Keratinocyte (primary cell): ENCODE measurements at regions not wholly inside any gene's neighbourhood (a gene's known extent, or its start where the extent isn't known, plus 50 kb on each side); places are given as distances from the start of the nearest gene placed in this dataset.

ENCODE experiments used
- DNase-seq: peaks from one replicate; pipeline ENCODE4 v3.0.0-alpha.2; 2011; ENCODE audit warnings: low read depth, missing footprints, low spot score
- FAIRE-seq: peaks from 2 replicates; lab custom pipeline; 2011; peaks lifted over from hg19 to GRCh38; lab: Jason Lieb, UNC
- H2AFZ ChIP-seq: 2 replicates; pipeline ENCODE4 v1.6.0; 2012; ENCODE audit warnings: low read length, control low read depth, inconsistent platforms; ENCODE audit not compliant: control insufficient read depth
- H3K27ac ChIP-seq: 2 replicates; pipeline ENCODE4 v1.5.1; 2011; ENCODE audit warnings: low read length; ENCODE audit not compliant: control insufficient read depth, insufficient read depth
- H3K27me3 ChIP-seq: 3 replicates; pipeline ENCODE4 v1.6.0; 2011; ENCODE audit warnings: low read length; ENCODE audit not compliant: control insufficient read depth, insufficient read depth; ENCODE audit errors: extremely low read depth
- H3K36me3 ChIP-seq, 2 experiments: 2 replicates in 1 of 2; 3 replicates in 1 of 2; pipeline ENCODE4 v1.5.1; 2011; ENCODE audit warnings: low read length in 2 of 2, mild to moderate bottlenecking in 1 of 2; ENCODE audit not compliant: control insufficient read depth in 2 of 2, insufficient read depth in 2 of 2; ENCODE audit errors: extremely low read depth in 1 of 2
- H3K4me1 ChIP-seq: 3 replicates; pipeline ENCODE4 v1.5.1; 2011; ENCODE audit warnings: low read length; ENCODE audit not compliant: control insufficient read depth, insufficient read depth; ENCODE audit errors: extremely low read depth
- H3K4me2 ChIP-seq: 3 replicates; pipeline ENCODE4 v1.6.0; 2011; ENCODE audit warnings: low read depth, low read length; ENCODE audit not compliant: control insufficient read depth, insufficient read depth; ENCODE audit errors: extremely low read depth
- H3K4me3 ChIP-seq, 3 experiments: fragments of 200-600 bp in 1 of 3; sonication (generic) in 1 of 3; 2 replicates in 2 of 3; 3 replicates in 1 of 3; pipeline ENCODE4 v1.5.1; 2011 to 2016; ENCODE audit warnings: low read length in 3 of 3, mild to moderate bottlenecking in 3 of 3, control low read depth in 2 of 3, inconsistent platforms in 1 of 3, low read depth in 1 of 3, mixed read lengths in 1 of 3, mixed run types in 1 of 3, moderate library complexity in 1 of 3; ENCODE audit not compliant: control insufficient read depth in 2 of 3, insufficient read depth in 2 of 3; ENCODE audit errors: extremely low read depth in 1 of 3
- H3K79me2 ChIP-seq: 2 replicates; pipeline ENCODE4 v1.6.0; 2012; ENCODE audit warnings: low read length; ENCODE audit not compliant: control insufficient read depth, insufficient read depth
- H3K9ac ChIP-seq: 3 replicates; pipeline ENCODE4 v1.6.0; 2011; ENCODE audit warnings: low read length; ENCODE audit not compliant: control insufficient read depth, insufficient read depth; ENCODE audit errors: extremely low read depth
- H3K9me1 ChIP-seq: 3 replicates; pipeline ENCODE4 v1.6.0; 2011; ENCODE audit warnings: low read length; ENCODE audit not compliant: control insufficient read depth, insufficient read depth; ENCODE audit errors: extremely low read depth
- H3K9me3 ChIP-seq: 2 replicates; pipeline ENCODE4 v1.5.1; 2012; ENCODE audit warnings: low read depth, low read length; ENCODE audit not compliant: control insufficient read depth
- H4K20me1 ChIP-seq: 3 replicates; pipeline ENCODE4 v1.6.0; 2011; ENCODE audit warnings: low read length; ENCODE audit not compliant: control insufficient read depth, insufficient read depth; ENCODE audit errors: extremely low read depth
- CTCF ChIP-seq, 3 experiments: IDR thresholded peaks in 1 of 3; conservative IDR thresholded peaks in 1 of 3; optimal IDR thresholded peaks in 1 of 3; 2 replicates in 2 of 3; 3 replicates in 1 of 3; pipeline versions ENCODE3 to v1.5.1; 2011; ENCODE audit warnings: low read length in 3 of 3, mild to moderate bottlenecking in 3 of 3, moderate library complexity in 2 of 3, control low read depth in 1 of 3, inconsistent platforms in 1 of 3; ENCODE audit not compliant: insufficient read depth in 2 of 3; ENCODE audit errors: extremely low read depth in 1 of 3
- EZH2 ChIP-seq: IDR thresholded peaks from one replicate; pipeline ENCODE4 v1.6.1; 2012; ENCODE audit warnings: inconsistent platforms, mild to moderate bottlenecking, low read length, moderate library complexity
- dilution Hi-C: fragments of 300-500 bp; cut with MboI; formaldehyde crosslinking; loops from one replicate; pipeline ENCODE4 v1.7.0; 2020; ENCODE audit warnings: low sequenced_read_pairs; ENCODE audit not compliant: extremely low pct_ligation_motif_present

DNA sequence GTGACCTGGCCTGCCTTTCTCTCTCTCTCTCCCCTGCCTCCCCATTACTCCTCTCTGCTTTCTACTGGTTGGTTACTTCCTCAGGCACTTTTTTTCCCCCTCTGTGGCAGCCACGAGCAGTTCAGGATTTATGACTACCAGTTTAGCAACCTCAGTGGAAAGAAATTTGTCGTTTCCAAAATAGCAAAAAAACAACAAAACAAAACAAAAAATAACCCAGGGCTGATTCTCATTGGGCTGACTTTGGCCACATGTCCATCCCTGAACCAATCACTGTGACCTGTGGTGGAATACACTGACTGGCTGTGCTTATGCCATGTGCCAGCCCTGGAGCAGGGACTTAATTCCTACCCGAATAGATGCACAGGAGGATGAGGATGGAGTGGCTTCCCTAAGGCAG is 137.4 kb downstream of the TFAP2C start:
- Histone ChIP-seq H3K36me3 (no peaks in the 10 kb centered on the region), H3K79me2 (no peaks in the 10 kb centered on the region), H3K4me1 (peaks cover 35% of the 10 kb centered on the region), H3K9ac (no peak overlapping the region), H2AFZ (peak overlapping the region; percentile 58), H3K4me3 (no peak overlapping the region), H3K4me2 (no peak overlapping the region), H4K20me1 (no peaks in the 10 kb centered on the region), H3K9me3 (no peaks in the 10 kb centered on the region), H3K27me3 (no peaks in the 10 kb centered on the region), H3K9me1 (no peaks in the 10 kb centered on the region), H3K27ac (no peak overlapping the region)
- FAIRE-seq (no peak), DNase-seq (no peak)
- TF ChIP-seq CTCF (optimal IDR thresholded peaks at IDR 0.05 in 1 of 3, IDR thresholded peaks at IDR 0.05 in 1 of 3, conservative IDR thresholded peaks at IDR 0.05 in 1 of 3; ENCODE audit: extremely low read depth in 1 of 3, insufficient read depth in 2 of 3, low read length in 3 of 3) (no peak), EZH2 (no peak)
- dilution Hi-C loops, result no loop called here

DNA sequence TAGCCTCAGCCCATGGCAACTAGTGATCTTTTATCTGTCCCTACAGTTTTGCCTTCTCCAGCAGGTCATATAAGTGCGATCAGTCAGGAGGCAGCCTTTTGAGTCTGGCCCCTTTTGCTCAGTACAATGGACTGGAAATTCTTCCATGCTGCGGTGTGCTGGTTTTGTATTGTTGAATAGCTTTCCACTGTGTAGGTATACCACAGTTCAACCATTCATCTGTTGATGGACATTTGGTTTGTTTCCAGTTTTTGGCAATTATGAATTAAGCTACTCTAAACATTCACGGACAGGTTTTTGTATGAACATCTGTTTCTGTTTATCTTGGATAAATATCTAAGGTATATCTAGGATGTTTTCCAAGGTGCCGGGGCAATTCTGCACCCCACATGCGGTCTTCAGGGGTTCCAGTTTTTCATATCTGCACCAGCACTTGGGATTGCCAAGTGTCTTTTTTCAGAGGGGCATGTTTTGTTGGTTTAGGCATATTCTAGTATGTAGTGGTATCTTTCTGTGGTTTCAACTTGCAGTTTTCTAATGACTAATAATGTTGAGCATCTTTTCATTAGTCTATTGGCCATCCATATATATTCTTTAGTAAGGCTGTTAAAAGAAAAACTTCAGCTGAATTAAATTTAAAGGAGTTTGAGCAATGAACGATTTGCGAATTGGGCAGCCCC is 141.0 kb downstream of the TFAP2C start:
- FAIRE-seq (no peak), DNase-seq (no peak)
- no peaks in the 10 kb centered on the region for H3K9me1 ChIP-seq
- H3K9me3 ChIP-seq, result no peaks in the 10 kb centered on the region
- H3K36me3 ChIP-seq, result no peaks in the 10 kb centered on the region
- no peak overlapping the region for H3K4me2 ChIP-seq
- no peak overlapping the region for H3K27ac ChIP-seq
- H3K4me3 ChIP-seq, result no peak overlapping the region
- no peaks in the 10 kb centered on the region for H3K27me3 ChIP-seq
- no peak overlapping the region for H2AFZ ChIP-seq
- peaks cover 18% of the 10 kb centered on the region for H3K4me1 ChIP-seq
- H4K20me1 ChIP-seq, result no peaks in the 10 kb centered on the region
- no peaks in the 10 kb centered on the region for H3K79me2 ChIP-seq
- no peak overlapping the region for H3K9ac ChIP-seq
- TF ChIP-seq EZH2, result no peak
- TF ChIP-seq CTCF (optimal IDR thresholded peaks at IDR 0.05 in 1 of 3, IDR thresholded peaks at IDR 0.05 in 1 of 3, conservative IDR thresholded peaks at IDR 0.05 in 1 of 3; ENCODE audit: extremely low read depth in 1 of 3, insufficient read depth in 2 of 3, low read length in 3 of 3), result no peak
- dilution Hi-C loops, result no loop called here
